HepG2 (cell line): ENCODE measurements at regions not wholly inside any gene's neighbourhood (a gene's known extent, or its start where the extent isn't known, plus 50 kb on each side); places are given as distances from the start of the nearest gene placed in this dataset.

ENCODE experiments used
- ATAC-seq: fragments of 200-7000 bp; cut with Tn5 transposase; 3 replicates; pipeline ENCODE4 v1.9.1; 2020; ENCODE audit warnings: mild to moderate bottlenecking, moderate library complexity
- BruUV-seq: library from RNA; stranded (reverse); fragments of 400-500 nt; replicated peaks from 2 replicates; lab custom pipeline; 2021; lab: Mats Ljungman, UMichigan
- CTCF ChIA-PET: fragments of 300-600 bp; formaldehyde crosslinking; extraction: SDS; loops from one replicate; lab custom pipeline; 2021; ENCODE audit warnings: low total read pairs, inconsistent platforms, low intra/inter-chr PET ratio; lab: Yijun Ruan, JAX
- POLR2A ChIA-PET: fragments of 350-600 bp; sonication (Branson Sonifier 250); formaldehyde crosslinking; loops from one replicate; lab custom pipeline; 2020; ENCODE audit warnings: antibody characterized with exemption, inconsistent platforms; lab: Yijun Ruan, JAX
- DNase-seq: peaks from one replicate; pipeline ENCODE4 v3.0.0-alpha.2; 2015; ENCODE audit warnings: low spot score
- FAIRE-seq: peaks from 3 replicates; lab custom pipeline; 2011; peaks lifted over from hg19 to GRCh38; lab: Jason Lieb, UNC
- H2AFZ ChIP-seq: one replicate; pipeline ENCODE4 v1.6.1; 2011; ENCODE audit warnings: low read length, inconsistent platforms
- H3K27ac ChIP-seq: fragments of 300-600 bp; 3 replicates; pipeline ENCODE4 v1.8.0; 2011; ENCODE audit warnings: mixed run types, mild to moderate bottlenecking, mixed read lengths, low read length, inconsistent platforms; ENCODE audit not compliant: insufficient read depth; ENCODE audit errors: extremely low read length
- H3K27me3 ChIP-seq, 2 experiments: fragments of 200-600 bp in 1 of 2; 2 replicates in 1 of 2; 3 replicates in 1 of 2; pipeline versions ENCODE4 v1.6.0 to v1.8.0; 2011; ENCODE audit warnings: low read length in 2 of 2, mild to moderate bottlenecking in 2 of 2, moderate library complexity in 2 of 2, inconsistent platforms in 1 of 2; ENCODE audit not compliant: insufficient read depth in 2 of 2, control insufficient read depth in 1 of 2
- H3K36me3 ChIP-seq, 2 experiments: fragments of 200-600 bp in 1 of 2; replicated peaks in 1 of 2; 2 replicates in 1 of 2; 3 replicates in 1 of 2; pipeline versions ENCODE4 v1.5.1 to v1.8.0; 2011; ENCODE audit warnings: low read length in 2 of 2, inconsistent platforms in 1 of 2; ENCODE audit not compliant: insufficient read depth in 2 of 2, control insufficient read depth in 1 of 2
- H3K4me1 ChIP-seq: 2 replicates; pipeline ENCODE4 v1.5.1; 2012; ENCODE audit warnings: low read length, inconsistent platforms; ENCODE audit not compliant: insufficient read depth
- H3K4me2 ChIP-seq: 2 replicates; pipeline ENCODE4 v1.6.0; 2011; ENCODE audit warnings: low read depth, low read length, inconsistent platforms
- H3K4me3 ChIP-seq, 3 experiments: fragments of 200-600 bp in 1 of 3; sonication (generic), shearing (Covaris generic) in 1 of 3; replicated peaks in 1 of 3; 2 replicates each; pipeline ENCODE4 v1.5.1; 2011 to 2016; ENCODE audit warnings: low read length in 3 of 3, inconsistent platforms in 2 of 3, low read depth in 2 of 3, mild to moderate bottlenecking in 2 of 3, control low read depth in 1 of 3, mixed read lengths in 1 of 3; ENCODE audit not compliant: insufficient read depth in 1 of 3
- H3K79me2 ChIP-seq: one replicate; pipeline ENCODE4 v1.6.1; 2011; ENCODE audit warnings: low read length, inconsistent platforms; ENCODE audit not compliant: insufficient read depth
- H3K9ac ChIP-seq: 2 replicates; pipeline ENCODE4 v1.6.0; 2011; ENCODE audit warnings: mild to moderate bottlenecking, low read depth, low read length, inconsistent platforms; ENCODE audit not compliant: insufficient read depth
- H3K9me3 ChIP-seq: 2 replicates; pipeline ENCODE4 v1.5.1; 2012; ENCODE audit warnings: mild to moderate bottlenecking, low read length
- H4K20me1 ChIP-seq: 2 replicates; pipeline ENCODE4 v1.6.0; 2011; ENCODE audit warnings: inconsistent platforms, mild to moderate bottlenecking, low read length, moderate library complexity; ENCODE audit not compliant: insufficient read depth
- RBAK ChIP-seq: sonication (generic); formaldehyde crosslinking; IDR thresholded peaks from 2 replicates; pipeline ENCODE4 v1.5.1; 2020; ENCODE audit warnings: mild to moderate bottlenecking, missing genetic modification reagents
- WGBS: methylation state at CpG from one replicate; pipeline ENCODE4 v1.1.6; 2017; ENCODE audit warnings: low lambda C conversion rate; 5-methylcytosine and 5-hydroxymethylcytosine counted together
- in situ Hi-C: cut with HindIII; loops from 2 replicates; pipeline ENCODE4 v1.10.0; 2017; ENCODE audit warnings: low pct_unique_long_range_greater_than_20kb; ENCODE audit not compliant: extremely low pct_ligation_motif_present
- intact Hi-C: fragments of 100-400 bp; cut with micrococcal nuclease; formaldehyde crosslinking; loops from one replicate; pipeline ENCODE4 v1.10.0; 2022; ENCODE audit not compliant: unreplicated experiment
- TF ChIP-seq, protein P1 (sequence below), 2 experiments: fragments of 450-650 bp in 1 of 2; sonication (generic) in 1 of 2; formaldehyde crosslinking in 1 of 2; IDR thresholded peaks; 2 replicates each; pipeline versions ENCODE4 v1.6.1 to v1.8.0; 2016 to 2022; ENCODE audit warnings: antibody characterized with exemption in 1 of 2, mild to moderate bottlenecking in 1 of 2, missing genetic modification reagents in 1 of 2

DNA sequence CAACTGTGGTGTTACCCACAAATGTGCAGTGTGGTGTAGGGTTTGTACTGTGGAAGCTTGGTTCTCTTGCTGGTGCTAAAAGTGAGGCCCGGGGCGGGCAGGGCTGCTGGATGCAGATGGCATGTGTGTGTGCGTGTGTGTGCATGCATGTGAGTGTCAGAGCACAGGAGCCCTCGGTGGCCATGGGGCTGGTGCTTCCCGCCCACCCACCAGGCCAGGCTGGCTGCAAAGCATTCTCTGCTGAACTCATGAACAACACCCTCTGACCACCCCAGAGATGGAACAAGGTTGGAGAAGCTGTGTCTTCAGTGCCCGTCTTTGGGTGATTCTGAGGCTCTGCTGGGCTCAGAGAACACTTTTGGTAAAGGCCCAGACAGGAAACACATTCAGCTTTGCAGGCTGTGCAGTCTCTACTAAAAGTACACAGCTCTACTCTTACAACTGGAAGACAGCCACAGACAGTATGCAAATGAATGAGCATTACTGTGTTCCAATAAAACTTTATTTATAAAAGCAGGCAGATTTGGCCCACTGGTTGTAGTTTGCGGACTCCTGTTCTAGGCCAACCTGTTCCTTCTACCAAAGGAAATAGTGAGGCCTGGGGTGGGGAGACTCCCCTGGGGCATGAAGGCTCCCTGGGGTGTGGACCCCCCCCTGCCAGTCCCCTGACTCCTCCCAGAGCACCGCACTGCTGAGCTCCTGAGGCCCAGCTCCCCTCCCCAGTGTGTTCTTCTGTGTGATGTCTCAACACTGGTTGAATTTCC lies 225.3 kb upstream of the HDAC4 start:
- CTCF ChIA-PET = no interaction called here
- in situ Hi-C loops = no loop called here
- TF ChIP-seq, protein P1, sequence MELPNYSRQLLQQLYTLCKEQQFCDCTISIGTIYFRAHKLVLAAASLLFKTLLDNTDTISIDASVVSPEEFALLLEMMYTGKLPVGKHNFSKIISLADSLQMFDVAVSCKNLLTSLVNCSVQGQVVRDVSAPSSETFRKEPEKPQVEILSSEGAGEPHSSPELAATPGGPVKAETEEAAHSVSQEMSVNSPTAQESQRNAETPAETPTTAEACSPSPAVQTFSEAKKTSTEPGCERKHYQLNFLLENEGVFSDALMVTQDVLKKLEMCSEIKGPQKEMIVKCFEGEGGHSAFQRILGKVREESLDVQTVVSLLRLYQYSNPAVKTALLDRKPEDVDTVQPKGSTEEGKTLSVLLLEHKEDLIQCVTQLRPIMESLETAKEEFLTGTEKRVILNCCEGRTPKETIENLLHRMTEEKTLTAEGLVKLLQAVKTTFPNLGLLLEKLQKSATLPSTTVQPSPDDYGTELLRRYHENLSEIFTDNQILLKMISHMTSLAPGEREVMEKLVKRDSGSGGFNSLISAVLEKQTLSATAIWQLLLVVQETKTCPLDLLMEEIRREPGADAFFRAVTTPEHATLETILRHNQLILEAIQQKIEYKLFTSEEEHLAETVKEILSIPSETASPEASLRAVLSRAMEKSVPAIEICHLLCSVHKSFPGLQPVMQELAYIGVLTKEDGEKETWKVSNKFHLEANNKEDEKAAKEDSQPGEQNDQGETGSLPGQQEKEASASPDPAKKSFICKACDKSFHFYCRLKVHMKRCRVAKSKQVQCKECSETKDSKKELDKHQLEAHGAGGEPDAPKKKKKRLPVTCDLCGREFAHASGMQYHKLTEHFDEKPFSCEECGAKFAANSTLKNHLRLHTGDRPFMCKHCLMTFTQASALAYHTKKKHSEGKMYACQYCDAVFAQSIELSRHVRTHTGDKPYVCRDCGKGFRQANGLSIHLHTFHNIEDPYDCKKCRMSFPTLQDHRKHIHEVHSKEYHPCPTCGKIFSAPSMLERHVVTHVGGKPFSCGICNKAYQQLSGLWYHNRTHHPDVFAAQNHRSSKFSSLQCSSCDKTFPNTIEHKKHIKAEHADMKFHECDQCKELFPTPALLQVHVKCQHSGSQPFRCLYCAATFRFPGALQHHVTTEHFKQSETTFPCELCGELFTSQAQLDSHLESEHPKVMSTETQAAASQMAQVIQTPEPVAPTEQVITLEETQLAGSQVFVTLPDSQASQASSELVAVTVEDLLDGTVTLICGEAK (IDR thresholded peaks at IDR 0.05) = peak; percentile 37; the same call in 1 of the 2 replicates
- TF ChIP-seq, protein P1 (CRISPR knock-in tag; IDR thresholded peaks at IDR 0.05) = peak; percentile 92
- no peak for TF ChIP-seq RBAK (CRISPR knock-in tag)
- BruUV-seq = no TSS peak
- peaks cover 0 to 22% of the 10 kb centered on the region in 2 experiments; a peak in 3 of 5 replicates for H3K27me3 ChIP-seq
- no peak overlapping the region for H3K9ac ChIP-seq
- POLR2A ChIA-PET = no interaction called here
- no peaks in the 10 kb centered on the region for H3K4me1 ChIP-seq
- FAIRE-seq = no peak
- no peak overlapping the region for H3K4me2 ChIP-seq
- 45% methylated on average over 8 of the region's 8 CpGs for WGBS
- no peaks in the 10 kb centered on the region for H3K36me3 ChIP-seq
- H3K4me3 ChIP-seq = no peak overlapping the region
- no peaks in the 10 kb centered on the region for H3K79me2 ChIP-seq
- H3K27ac ChIP-seq = no peak overlapping the region
- no peak for DNase-seq
- no peaks in the 10 kb centered on the region for H3K9me3 ChIP-seq
- no peaks in the 10 kb centered on the region for H4K20me1 ChIP-seq
- H2AFZ ChIP-seq = no peak overlapping the region
- intact Hi-C loops = no loop called here
- no peak; the same call in 2 of the 3 replicates for ATAC-seq
